Activated gamma-delta T cell treated with Interleukin-2 at 50 U/mL for 16 hours (primary cell): ENCODE measurements at regions not wholly inside any gene's neighbourhood (a gene's known extent, or its start where the extent isn't known, plus 50 kb on each side); places are given as distances from the start of the nearest gene placed in this dataset.
"Not testable (repeated sequence)": the region's sequence is repeated elsewhere in the genome, so short reads cannot be mapped to it uniquely, and the experiment has no call there.

Experiments
- DNase-seq: peaks from one replicate; pipeline ENCODE4 v3.0.0-alpha.2; 2020

- no peak for DNase-seq
Observed at GRCh38 chr5:40346901-40347300, 332.8 kb upstream of the PTGER4 start.

GRCh38 chr5:40338434-40338833 is 341.3 kb upstream of the PTGER4 start:
- DNase-seq: not testable (repeated sequence)

GRCh38 chr5:40334242-40334635 is 345.5 kb upstream of the PTGER4 start:
- no peak for DNase-seq

- DNase-seq: no peak
Observed at GRCh38 chr5:40333459-40334241, 346.1 kb upstream of the PTGER4 start.

GRCh38 chr5:40332970-40333369 is 346.7 kb upstream of the PTGER4 start:
- DNase-seq: no peak

- DNase-seq: no peak
Observed at GRCh38 chr5:40331616-40332015, 348.1 kb upstream of the PTGER4 start.

GRCh38 chr5:40321514-40321913 is 358.2 kb upstream of the PTGER4 start:
- no peak for DNase-seq

- DNase-seq: no peak
Observed at GRCh38 chr5:40318395-40318794, 361.3 kb upstream of the PTGER4 start.

GRCh38 chr5:40317023-40317422 is 362.7 kb upstream of the PTGER4 start:
- DNase-seq: no peak

GRCh38 chr5:40315126-40315525 is 364.6 kb upstream of the PTGER4 start:
- no peak for DNase-seq

- DNase-seq: no peak
Observed at GRCh38 chr5:40314275-40314674, 365.4 kb upstream of the PTGER4 start.

- DNase-seq: no peak
Observed at GRCh38 chr5:40312205-40312604, 367.5 kb upstream of the PTGER4 start.

- DNase-seq: no peak
Observed at GRCh38 chr5:40309851-40310250, 369.9 kb upstream of the PTGER4 start.

GRCh38 chr5:40308867-40309266 is 370.8 kb upstream of the PTGER4 start:
- DNase-seq: no peak

GRCh38 chr5:40307920-40308319 is 371.8 kb upstream of the PTGER4 start:
- no peak for DNase-seq

- no peak for DNase-seq
Observed at GRCh38 chr5:40306869-40307487, 372.7 kb upstream of the PTGER4 start.

GRCh38 chr5:40292006-40292405 is 387.7 kb upstream of the PTGER4 start:
- DNase-seq: no peak

- DNase-seq: no peak
Observed at GRCh38 chr5:40291338-40291737, 388.4 kb upstream of the PTGER4 start.

GRCh38 chr5:40288800-40289485 is 390.8 kb upstream of the PTGER4 start:
- DNase-seq: no peak

- DNase-seq: no peak
Observed at GRCh38 chr5:40284863-40285262, 394.9 kb upstream of the PTGER4 start.

- DNase-seq: no peak
Observed at GRCh38 chr5:40278881-40279280, 400.8 kb upstream of the PTGER4 start.

- no peak for DNase-seq
Observed at GRCh38 chr5:40277161-40277906, 402.4 kb upstream of the PTGER4 start.

- no peak for DNase-seq
Observed at GRCh38 chr5:40276426-40277102, 403.2 kb upstream of the PTGER4 start.
